PC-3 (cell line): ENCODE measurements at regions not wholly inside any gene's neighbourhood (a gene's known extent, or its start where the extent isn't known, plus 50 kb on each side); places are given as distances from the start of the nearest gene placed in this dataset.

ENCODE experiments used
- CTCF ChIP-seq: fragments of 300-600 bp; sonication (generic); conservative IDR thresholded peaks from 2 replicates; pipeline ENCODE4 v1.5.1; 2017; ENCODE audit warnings: antibody characterized with exemption, low read depth, mild to moderate bottlenecking, low read length
- EZH2 ChIP-seq: fragments of 300-600 bp; sonication (generic); IDR thresholded peaks from one replicate; pipeline ENCODE4 v1.6.1; 2017; ENCODE audit warnings: antibody characterized with exemption, mild to moderate bottlenecking, low read length; ENCODE audit not compliant: unreplicated experiment
- EZH2phosphoT487 ChIP-seq: fragments of 300-600 bp; sonication (generic); IDR thresholded peaks from 2 replicates; pipeline ENCODE4 v1.6.1; 2018; ENCODE audit warnings: mild to moderate bottlenecking, antibody characterized with exemption, low read length, borderline replicate concordance

- TF ChIP-seq EZH2phosphoT487 (no peak), CTCF (no peak), EZH2 (no peak)
These were observed 734.2 kb downstream of the RAPGEF2 start for GRCh38 chr4:159837071-159837470.
